SK-N-SH (cell line): ENCODE measurements at regions not wholly inside any gene's neighbourhood (a gene's known extent, or its start where the extent isn't known, plus 50 kb on each side); places are given as distances from the start of the nearest gene placed in this dataset.

Experiments used
- CTCF ChIA-PET: fragments of 300-600, 350-600 bp; formaldehyde crosslinking; extraction: SDS; loops from one replicate; lab custom pipeline; 2021; lab: Yijun Ruan, JAX
- POLR2A ChIA-PET: fragments of 350-600 bp; sonication (Branson Sonifier 250); formaldehyde crosslinking; extraction: SDS; loops from one replicate; lab custom pipeline; 2020; ENCODE audit warnings: antibody characterized with exemption, inconsistent platforms; lab: Yijun Ruan, JAX
- DNase-seq: peaks from one replicate; pipeline ENCODE4 v3.0.0; 2012
- H2AFZ ChIP-seq: fragments of 200-600 bp; sonication (generic); 2 replicates; pipeline ENCODE4 v1.8.1; 2016; ENCODE audit warnings: antibody characterized with exemption, mild to moderate bottlenecking, low read depth
- H3F3A ChIP-seq: fragments of 200-600 bp; sonication (generic); replicated peaks from 2 replicates; pipeline ENCODE3; 2016; ENCODE audit warnings: antibody characterized with exemption, mild to moderate bottlenecking; ENCODE audit not compliant: insufficient read depth
- H3K27ac ChIP-seq, 2 experiments: fragments of 200-500 bp in 1 of 2; fragments of 200-600 bp in 1 of 2; sonication (Bioruptor generic) in 1 of 2; sonication (generic), shearing (Covaris generic) in 1 of 2; 2 replicates each; pipeline versions ENCODE4 v1.5.1 to v1.6.1; 2014 to 2016; ENCODE audit warnings: low read depth in 2 of 2, inconsistent platforms in 1 of 2, low read length in 1 of 2, mild to moderate bottlenecking in 1 of 2, mixed read lengths in 1 of 2
- H3K27me3 ChIP-seq: fragments of 200-600 bp; sonication (generic), shearing (Covaris generic); 2 replicates; pipeline ENCODE4 v1.6.1; 2016; ENCODE audit warnings: mixed run types; ENCODE audit not compliant: insufficient read depth
- H3K36me3 ChIP-seq, 2 experiments: fragments of 200-500 bp in 1 of 2; fragments of 200-600 bp in 1 of 2; sonication (Bioruptor generic) in 1 of 2; sonication (generic) in 1 of 2; replicated peaks in 1 of 2; 2 replicates each; pipeline versions ENCODE3 to v1.5.1; 2014 to 2016; ENCODE audit warnings: low read length in 1 of 2, mild to moderate bottlenecking in 1 of 2; ENCODE audit not compliant: insufficient read depth in 2 of 2, control insufficient read depth in 1 of 2
- H3K4me1 ChIP-seq, 2 experiments: fragments of 200-500 bp in 1 of 2; fragments of 200-600 bp in 1 of 2; sonication (Bioruptor generic) in 1 of 2; sonication (generic), shearing (Covaris generic) in 1 of 2; 2 replicates each; pipeline versions ENCODE4 v1.5.1 to v1.6.1; 2014 to 2016; ENCODE audit warnings: low read depth in 1 of 2, low read length in 1 of 2, mixed run types in 1 of 2; ENCODE audit not compliant: insufficient read depth in 2 of 2, control insufficient read depth in 1 of 2
- H3K4me2 ChIP-seq: fragments of 200-600 bp; sonication (generic), shearing (Covaris generic); 2 replicates; pipeline ENCODE4 v1.6.1; 2017; ENCODE audit warnings: mixed run types
- H3K4me3 ChIP-seq, 2 experiments: fragments of 200-500 bp in 1 of 2; fragments of 200-600 bp in 1 of 2; sonication (Bioruptor generic) in 1 of 2; sonication (generic), shearing (Covaris generic) in 1 of 2; 2 replicates each; pipeline versions ENCODE4 v1.5.1 to v1.8.1; 2014 to 2016; ENCODE audit warnings: low read depth in 2 of 2, inconsistent platforms in 1 of 2, low read length in 1 of 2, mild to moderate bottlenecking in 1 of 2, mixed read lengths in 1 of 2, moderate library complexity in 1 of 2
- H3K79me2 ChIP-seq: fragments of 200-600 bp; sonication (generic); 2 replicates; pipeline ENCODE4 v1.8.1; 2017; ENCODE audit warnings: mild to moderate bottlenecking; ENCODE audit not compliant: insufficient read depth
- H3K9ac ChIP-seq: fragments of 200-600 bp; sonication (generic); 2 replicates; pipeline ENCODE4 v1.6.1; 2017; ENCODE audit warnings: mixed run types
- H3K9me2 ChIP-seq: fragments of 200-600 bp; sonication (generic); 2 replicates; pipeline ENCODE4 v1.6.1; 2017; ENCODE audit warnings: mixed run types
- H3K9me3 ChIP-seq: fragments of 200-600 bp; sonication (generic); 2 replicates; pipeline ENCODE4 v1.6.1; 2017; ENCODE audit warnings: mixed run types, mild to moderate bottlenecking, moderate library complexity
- H4K20me1 ChIP-seq: fragments of 200-600 bp; sonication (generic); 2 replicates; pipeline ENCODE4 v1.6.1; 2017; ENCODE audit warnings: mild to moderate bottlenecking, mixed run types; ENCODE audit not compliant: insufficient read depth
- CHD2 ChIP-seq: fragments of 150-350 bp; IDR thresholded peaks from 2 replicates; pipeline ENCODE4 v1.6.1; 2018; ENCODE audit warnings: low read length; ENCODE audit not compliant: partially characterized antibody
- FOSL2 ChIP-seq: IDR thresholded peaks from 2 replicates; pipeline ENCODE4 v1.4.0; 2012; ENCODE audit warnings: low read depth, mild to moderate bottlenecking, moderate library complexity, borderline replicate concordance
- FOXJ3 ChIP-seq: sonication (generic); formaldehyde crosslinking; IDR thresholded peaks from 2 replicates; pipeline ENCODE4 v1.5.1; 2020; ENCODE audit warnings: mild to moderate bottlenecking, missing genetic modification reagents
- FOXM1 ChIP-seq: IDR thresholded peaks from 2 replicates; pipeline ENCODE4 v1.4.0; 2012; ENCODE audit warnings: low read depth, mild to moderate bottlenecking
- JUND ChIP-seq: IDR thresholded peaks from 2 replicates; pipeline ENCODE4 v1.4.0; 2012
- MEF2A ChIP-seq: IDR thresholded peaks from 2 replicates; pipeline ENCODE4 v1.4.0; 2012; ENCODE audit warnings: low read depth, borderline replicate concordance
- MXI1 ChIP-seq: IDR thresholded peaks from 2 replicates; pipeline ENCODE4 v1.6.1; 2012; ENCODE audit warnings: mild to moderate bottlenecking, low read depth, low read length, improper control_type of control experiment
- NFIC ChIP-seq: IDR thresholded peaks from 2 replicates; pipeline ENCODE4 v1.4.0; 2012; ENCODE audit warnings: borderline replicate concordance
- NRF1 ChIP-seq: IDR thresholded peaks from 2 replicates; pipeline ENCODE4 v1.6.1; 2012; ENCODE audit warnings: low read depth, mild to moderate bottlenecking, low read length
- RCOR1 ChIP-seq: fragments of 150-350 bp; IDR thresholded peaks from 2 replicates; pipeline ENCODE4 v1.6.1; 2017; ENCODE audit warnings: antibody characterized with exemption, low read length
- SIN3A ChIP-seq: IDR thresholded peaks from 2 replicates; pipeline ENCODE4 v1.6.1; 2012; ENCODE audit warnings: low read depth, mild to moderate bottlenecking, low read length, moderate library complexity, borderline replicate concordance
- SMC3 ChIP-seq: IDR thresholded peaks from 2 replicates; pipeline ENCODE4 v1.6.1; 2012; ENCODE audit warnings: low read depth, low read length, improper control_type of control experiment
- YY1 ChIP-seq: IDR thresholded peaks from 2 replicates; pipeline ENCODE4 v1.4.0; 2012; ENCODE audit warnings: low read depth, mild to moderate bottlenecking
- WGBS: methylation state at CpG from one replicate; pipeline ENCODE4 v1.1.6; 2017; ENCODE audit warnings: low lambda C conversion rate; 5-methylcytosine and 5-hydroxymethylcytosine counted together
- TF ChIP-seq, protein P1 (sequence below): IDR thresholded peaks from 2 replicates; pipeline ENCODE4 v1.4.0; 2012; ENCODE audit warnings: low read depth, borderline replicate concordance
- TF ChIP-seq, protein P2 (sequence below): fragments of 200-600 bp; sonication (generic); IDR thresholded peaks from 2 replicates; pipeline ENCODE4 v1.6.1; 2017; ENCODE audit warnings: antibody characterized with exemption, mild to moderate bottlenecking, moderate library complexity

DNA sequence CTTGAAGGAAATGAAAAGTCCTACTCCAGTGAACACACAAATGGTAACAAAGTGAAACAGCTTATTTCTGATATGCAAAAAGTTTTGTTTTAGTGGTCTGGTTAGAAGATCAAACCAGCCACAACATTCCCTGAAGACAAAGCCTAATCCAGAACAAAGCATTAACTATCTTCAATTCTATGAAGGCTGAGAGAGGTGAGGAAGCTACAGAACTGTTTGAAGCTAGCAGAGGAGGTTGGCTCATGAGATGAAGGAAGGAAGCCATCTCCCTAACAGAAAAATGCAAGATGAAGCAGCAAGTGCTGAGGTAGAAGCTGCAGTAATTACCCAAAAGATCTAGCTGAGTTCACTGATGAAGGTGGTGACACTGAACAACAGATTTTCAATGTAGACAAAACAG, 168.4 kb downstream of the IGLL1 start:
- Histone ChIP-seq H3K4me3 (no peak overlapping the region), H3K79me2 (no peaks in the 10 kb centered on the region), H3K4me1 (no peaks in the 10 kb centered on the region; a peak in 1 of 4 replicates), H3K9me3 (no peaks in the 10 kb centered on the region), H4K20me1 (no peaks in the 10 kb centered on the region), H3K9me2 (no peaks in the 10 kb centered on the region), H3K9ac (no peak overlapping the region), H3K4me2 (no peak overlapping the region), H3K27ac (no peak overlapping the region), H3K27me3 (no peaks in the 10 kb centered on the region), H3F3A (peaks cover 5% of the 10 kb centered on the region), H2AFZ (no peak overlapping the region), H3K36me3 (no peaks in the 10 kb centered on the region)
- ChIA-PET CTCF (interaction anchor here (0.8 to 2.3 kb wide), 5 partner anchors 9 to 180 kb away, joined by 3 to 9 read pairs (median 5); no protein-coding TSS in a partner anchor), POLR2A (no interaction called here)
- no peak for TF ChIP-seq NRF1
- TF ChIP-seq FOXM1, result no peak
- no peak for TF ChIP-seq FOSL2
- no peak for TF ChIP-seq NFIC
- TF ChIP-seq, protein P1, sequence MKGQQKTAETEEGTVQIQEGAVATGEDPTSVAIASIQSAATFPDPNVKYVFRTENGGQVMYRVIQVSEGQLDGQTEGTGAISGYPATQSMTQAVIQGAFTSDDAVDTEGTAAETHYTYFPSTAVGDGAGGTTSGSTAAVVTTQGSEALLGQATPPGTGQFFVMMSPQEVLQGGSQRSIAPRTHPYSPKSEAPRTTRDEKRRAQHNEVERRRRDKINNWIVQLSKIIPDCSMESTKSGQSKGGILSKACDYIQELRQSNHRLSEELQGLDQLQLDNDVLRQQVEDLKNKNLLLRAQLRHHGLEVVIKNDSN, result no peak
- no peak for TF ChIP-seq FOXJ3 (CRISPR knock-in tag)
- TF ChIP-seq RCOR1, result no peak
- TF ChIP-seq, protein P2, sequence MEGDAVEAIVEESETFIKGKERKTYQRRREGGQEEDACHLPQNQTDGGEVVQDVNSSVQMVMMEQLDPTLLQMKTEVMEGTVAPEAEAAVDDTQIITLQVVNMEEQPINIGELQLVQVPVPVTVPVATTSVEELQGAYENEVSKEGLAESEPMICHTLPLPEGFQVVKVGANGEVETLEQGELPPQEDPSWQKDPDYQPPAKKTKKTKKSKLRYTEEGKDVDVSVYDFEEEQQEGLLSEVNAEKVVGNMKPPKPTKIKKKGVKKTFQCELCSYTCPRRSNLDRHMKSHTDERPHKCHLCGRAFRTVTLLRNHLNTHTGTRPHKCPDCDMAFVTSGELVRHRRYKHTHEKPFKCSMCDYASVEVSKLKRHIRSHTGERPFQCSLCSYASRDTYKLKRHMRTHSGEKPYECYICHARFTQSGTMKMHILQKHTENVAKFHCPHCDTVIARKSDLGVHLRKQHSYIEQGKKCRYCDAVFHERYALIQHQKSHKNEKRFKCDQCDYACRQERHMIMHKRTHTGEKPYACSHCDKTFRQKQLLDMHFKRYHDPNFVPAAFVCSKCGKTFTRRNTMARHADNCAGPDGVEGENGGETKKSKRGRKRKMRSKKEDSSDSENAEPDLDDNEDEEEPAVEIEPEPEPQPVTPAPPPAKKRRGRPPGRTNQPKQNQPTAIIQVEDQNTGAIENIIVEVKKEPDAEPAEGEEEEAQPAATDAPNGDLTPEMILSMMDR, result no peak
- TF ChIP-seq YY1, result no peak
- no peak for TF ChIP-seq MXI1
- no peak for TF ChIP-seq JUND
- TF ChIP-seq MEF2A, result no peak
- no peak for TF ChIP-seq SIN3A
- no peak for TF ChIP-seq CHD2
- no peak for TF ChIP-seq SMC3
- DNase-seq, result no peak

DNA sequence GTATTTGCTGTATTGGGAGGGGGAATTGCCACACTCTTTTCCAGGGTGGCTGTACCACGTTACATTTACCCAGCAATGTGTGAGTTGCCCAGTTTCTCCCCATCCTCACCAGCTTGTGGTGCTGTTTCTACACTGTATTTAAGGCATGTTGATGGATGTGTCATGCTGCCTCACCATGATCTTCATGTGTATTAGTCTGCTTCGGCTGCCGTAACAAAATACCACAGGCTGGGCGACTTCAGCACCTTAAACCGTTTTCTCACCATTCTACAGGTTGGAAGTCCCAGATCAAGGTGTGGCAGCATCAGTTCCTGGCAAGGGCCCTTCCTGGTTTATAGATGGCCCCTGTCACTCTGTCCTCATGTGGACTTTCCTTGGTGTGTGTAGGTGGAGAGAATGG, 169.7 kb downstream of the IGLL1 start:
- H3K4me2 ChIP-seq, result no peak overlapping the region
- no peaks in the 10 kb centered on the region; a peak in 1 of 4 replicates for H3K4me1 ChIP-seq
- H3F3A ChIP-seq, result peaks cover 5% of the 10 kb centered on the region
- no peaks in the 10 kb centered on the region for H3K9me3 ChIP-seq
- H3K79me2 ChIP-seq, result no peaks in the 10 kb centered on the region
- no peak overlapping the region for H3K27ac ChIP-seq
- ChIA-PET CTCF (interaction anchor here (1.0 to 1.2 kb wide), 2 partner anchors 25 to 180 kb away, joined by 3 to 4 read pairs; no protein-coding TSS in a partner anchor), POLR2A (no interaction called here)
- H3K9me2 ChIP-seq, result no peaks in the 10 kb centered on the region
- no peak for TF ChIP-seq SMC3
- no peak for DNase-seq
- H4K20me1 ChIP-seq, result no peaks in the 10 kb centered on the region
- H3K9ac ChIP-seq, result no peak overlapping the region
- WGBS, result 68% methylated on average over 5 of the region's 5 CpGs
- no peak overlapping the region for H3K4me3 ChIP-seq
- no peaks in the 10 kb centered on the region for H3K36me3 ChIP-seq
- H3K27me3 ChIP-seq, result no peaks in the 10 kb centered on the region
- H2AFZ ChIP-seq, result no peak overlapping the region
